ENCODE measurements at regions not wholly inside any gene's neighbourhood (a gene's known extent, or its start where the extent isn't known, plus 50 kb on each side); places are given as distances from the start of the nearest gene placed in this dataset.
A peak's percentile ranks its signal among the peaks of the same experiment; 100 is the strongest.

GRCh38 chr1:47684964-47685762 is 247.3 kb downstream of the FOXD2 start:
- intact Hi-C loops (cut with DNase I; ENCODE audit: low total_unique reads), result no loop called here
- H3K27me3 ChIP-seq, result no peaks in the 10 kb centered on the region
- H3K36me3 ChIP-seq (ENCODE audit: low read depth, missing control alignments), result no peaks in the 10 kb centered on the region
- TF ChIP-seq CTCF (IDR thresholded peaks at IDR 0.05), result no peak
- TF ChIP-seq POLR2A (IDR thresholded peaks at IDR 0.05), result no peak
- H3K9me3 ChIP-seq, result no peaks in the 10 kb centered on the region
- no peaks in the 10 kb centered on the region for H3K4me1 ChIP-seq
- H3K4me3 ChIP-seq, result no peak overlapping the region
- DNase-seq, result peak; percentile 7
- WGBS, 2 donors, result 61 to 68% methylated on average over 11 of the region's 11 CpGs
- no peak overlapping the region for H3K27ac ChIP-seq

- intact Hi-C loops (cut with DNase I; ENCODE audit: low total_unique reads), result no loop called here
- no peaks in the 10 kb centered on the region for H3K36me3 ChIP-seq (ENCODE audit: low read depth, missing control alignments)
- WGBS, 2 donors, result 74 to 83% methylated on average over 2 of the region's 2 CpGs
Observed at GRCh38 chr1:47685763-47686066, 247.9 kb downstream of the FOXD2 start.

GRCh38 chr1:47686731-47687630 is 249.1 kb downstream of the FOXD2 start:
- TF ChIP-seq CTCF (IDR thresholded peaks at IDR 0.05), result no peak
- TF ChIP-seq POLR2A (IDR thresholded peaks at IDR 0.05), result no peak
- Histone ChIP-seq H3K4me1 (no peaks in the 10 kb centered on the region), H3K27me3 (no peaks in the 10 kb centered on the region), H3K9me3 (no peaks in the 10 kb centered on the region), H3K4me3 (no peak overlapping the region), H3K36me3 (ENCODE audit: low read depth, missing control alignments) (no peaks in the 10 kb centered on the region), H3K27ac (no peak overlapping the region)
- intact Hi-C loops (cut with DNase I; ENCODE audit: low total_unique reads), result no loop called here
- 87 to 93% methylated on average over 12 to 15 of the region's 15 CpGs for WGBS, 2 donors
- peak; percentile 9 for DNase-seq

More at GRCh38 chr1:47685763-47686066, 247.9 kb downstream of the FOXD2 start:
- no peak for DNase-seq
- no peak overlapping the region for H3K4me3 ChIP-seq
- no peak overlapping the region for H3K27ac ChIP-seq
- TF ChIP-seq POLR2A (IDR thresholded peaks at IDR 0.05), result no peak
- H3K27me3 ChIP-seq, result no peaks in the 10 kb centered on the region
- no peaks in the 10 kb centered on the region for H3K4me1 ChIP-seq
- no peaks in the 10 kb centered on the region for H3K9me3 ChIP-seq

GRCh38 chr1:47687631-47688460 is 250.0 kb downstream of the FOXD2 start:
- Histone ChIP-seq H3K4me1 (no peaks in the 10 kb centered on the region), H3K27me3 (no peaks in the 10 kb centered on the region), H3K9me3 (no peaks in the 10 kb centered on the region), H3K4me3 (no peak overlapping the region), H3K27ac (no peak overlapping the region), H3K36me3 (ENCODE audit: low read depth, missing control alignments) (no peaks in the 10 kb centered on the region)
- TF ChIP-seq POLR2A (IDR thresholded peaks at IDR 0.05), result no peak
- no peak for TF ChIP-seq CTCF (IDR thresholded peaks at IDR 0.05)
- peak; percentile 4 for DNase-seq
- intact Hi-C loops (cut with DNase I; ENCODE audit: low total_unique reads), result no loop called here
- WGBS, 2 donors, result 65 to 74% methylated on average over 18 to 24 of the region's 24 CpGs
